CD8-positive, alpha-beta memory T cell (primary cell): ENCODE measurements at regions not wholly inside any gene's neighbourhood (a gene's known extent, or its start where the extent isn't known, plus 50 kb on each side); places are given as distances from the start of the nearest gene placed in this dataset.

Experiments
- CTCF ChIA-PET: fragments of 350-600 bp; sonication (Branson Sonifier 250); formaldehyde crosslinking; loops from one replicate; lab custom pipeline; 2021; ENCODE audit warnings: antibody characterized with exemption; lab: Charles Lee
- POLR2A ChIA-PET: fragments of 350-600 bp; sonication (Branson Sonifier 250); formaldehyde crosslinking; loops from one replicate; lab custom pipeline; 2021; ENCODE audit warnings: antibody characterized with exemption; lab: Charles Lee
- DNase-seq, 5 donors: peaks; one replicate each; pipeline versions ENCODE4 v3.0.0 to v3.0.0-alpha.2; 2020 to 2022; ENCODE audit warnings: mixed read lengths in 1 of 5
- H3K27ac ChIP-seq: one replicate; pipeline ENCODE4 v1.7.0; 2013; ENCODE audit warnings: low read depth, mild to moderate bottlenecking, low read length, moderate library complexity
- H3K27me3 ChIP-seq: 2 replicates; pipeline ENCODE4 v1.7.0; 2013; ENCODE audit warnings: low read length, mild to moderate bottlenecking; ENCODE audit not compliant: insufficient read depth, poor library complexity, severe bottlenecking
- H3K36me3 ChIP-seq: 2 replicates; pipeline ENCODE4 v1.7.0; 2013; ENCODE audit warnings: mild to moderate bottlenecking, low read length, moderate library complexity; ENCODE audit not compliant: insufficient read depth
- H3K4me1 ChIP-seq: 2 replicates; pipeline ENCODE4 v1.7.0; 2013; ENCODE audit warnings: mild to moderate bottlenecking, low read length, moderate library complexity; ENCODE audit not compliant: insufficient read depth
- H3K4me3 ChIP-seq: 2 replicates; pipeline ENCODE4 v1.7.0; 2013; ENCODE audit warnings: mild to moderate bottlenecking, low read length
- H3K9me3 ChIP-seq: 2 replicates; pipeline ENCODE4 v1.7.0; 2013; ENCODE audit warnings: mild to moderate bottlenecking, low read length
- H3K27ac Mint-ChIP-seq, 8 donors: one replicate each; pipeline ENCODE4 v1.8.0; 2020 to 2021; ENCODE audit warnings: mixed read lengths in 8 of 8, mild to moderate bottlenecking in 6 of 8, inconsistent platforms in 3 of 8, moderate library complexity in 3 of 8
- H3K27me3 Mint-ChIP-seq, 2 donors: one replicate each; pipeline ENCODE4 v1.8.0; 2020 to 2021; ENCODE audit warnings: mixed read lengths in 2 of 2, mild to moderate bottlenecking in 1 of 2, moderate library complexity in 1 of 2
- H3K36me3 Mint-ChIP-seq, 3 donors: one replicate each; pipeline ENCODE4 v1.8.0; 2020 to 2021; ENCODE audit warnings: mixed read lengths in 3 of 3, inconsistent platforms in 1 of 3, mild to moderate bottlenecking in 1 of 3
- H3K4me1 Mint-ChIP-seq, 3 donors: one replicate each; pipeline ENCODE4 v1.8.0; 2020 to 2021; ENCODE audit warnings: mixed read lengths in 3 of 3, inconsistent platforms in 1 of 3, mild to moderate bottlenecking in 1 of 3
- H3K4me3 Mint-ChIP-seq, 7 donors: one replicate each; pipeline ENCODE4 v1.8.0; 2020 to 2021; ENCODE audit warnings: mixed read lengths in 7 of 7, mild to moderate bottlenecking in 6 of 7, moderate library complexity in 4 of 7, inconsistent platforms in 2 of 7
- H3K9me3 Mint-ChIP-seq, 5 donors: one replicate each; pipeline ENCODE4 v1.8.0; 2020 to 2022; ENCODE audit warnings: mixed read lengths in 5 of 5, mild to moderate bottlenecking in 3 of 5, moderate library complexity in 2 of 5, inconsistent platforms in 1 of 5

DNA sequence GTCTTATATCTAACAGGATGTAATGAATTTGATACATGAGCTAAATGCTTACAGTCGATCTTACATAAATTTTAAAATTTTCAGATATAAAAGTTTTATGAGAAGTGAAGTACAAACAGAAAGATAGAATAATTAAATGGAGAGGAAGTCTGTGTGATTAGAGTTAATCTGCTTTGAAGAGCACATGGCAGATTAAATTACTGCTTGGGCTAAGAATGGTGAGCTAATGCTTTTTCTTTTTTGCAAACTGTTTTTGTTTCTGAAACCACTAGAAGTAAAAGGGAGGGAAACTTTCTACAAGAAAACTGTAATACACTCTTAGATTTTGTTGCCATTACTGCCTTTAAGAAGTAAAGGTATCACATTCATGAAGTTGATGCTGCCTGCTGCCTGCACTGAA lies 96.3 kb upstream of the SPRY2 start:
- H3K4me3 ChIP-seq = no peak overlapping the region
- H3K27ac ChIP-seq = no peak overlapping the region
- no peaks in the 10 kb centered on the region for H3K36me3 Mint-ChIP-seq
- DNase-seq = no peak
- no peaks in the 10 kb centered on the region for H3K27me3 Mint-ChIP-seq
- H3K4me1 Mint-ChIP-seq = no peaks in the 10 kb centered on the region
- no peak overlapping the region for H3K4me3 Mint-ChIP-seq
- CTCF ChIA-PET = no interaction called here
- no peaks in the 10 kb centered on the region for H3K9me3 ChIP-seq
- H3K27ac Mint-ChIP-seq = no peak overlapping the region
- H3K36me3 ChIP-seq = no peaks in the 10 kb centered on the region
- POLR2A ChIA-PET = no interaction called here
- no peaks in the 10 kb centered on the region for H3K4me1 ChIP-seq
- no peaks in the 10 kb centered on the region for H3K27me3 ChIP-seq
- no peaks in the 10 kb centered on the region for H3K9me3 Mint-ChIP-seq

DNA sequence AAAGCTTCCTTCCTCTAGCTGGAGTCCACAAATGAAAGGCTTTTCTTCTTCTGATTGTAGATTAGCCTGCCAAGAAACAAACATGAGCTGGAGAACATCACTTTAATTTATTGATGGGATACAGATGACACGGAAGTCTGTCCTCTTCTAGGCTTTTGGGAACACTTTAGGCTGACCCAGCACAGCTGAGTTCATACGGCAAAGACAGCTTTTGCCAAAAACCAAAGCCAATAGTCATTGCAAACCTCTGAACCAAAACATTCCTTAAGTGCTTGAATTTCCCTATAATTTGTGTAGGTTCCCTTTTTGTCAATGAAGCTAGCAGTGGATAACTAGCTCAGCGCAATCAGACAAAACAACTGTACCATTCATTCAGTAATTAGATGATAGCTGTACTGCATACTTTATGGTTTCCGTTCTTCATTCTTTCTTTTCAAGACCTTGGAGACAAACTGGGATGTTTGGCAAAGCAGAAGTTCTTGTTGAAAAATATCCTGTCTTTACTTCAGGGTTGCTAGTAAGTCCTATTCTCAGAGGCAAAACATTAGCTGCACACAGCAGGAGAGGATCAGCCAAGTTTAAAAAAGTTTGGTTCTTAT lies 95.7 kb upstream of the SPRY2 start:
- Histone ChIP-seq H3K9me3 (no peaks in the 10 kb centered on the region), H3K27me3 (no peaks in the 10 kb centered on the region), H3K4me1 (no peaks in the 10 kb centered on the region), H3K4me3 (no peak overlapping the region), H3K27ac (no peak overlapping the region), H3K36me3 (no peaks in the 10 kb centered on the region)
- no peaks in the 10 kb centered on the region for H3K9me3 Mint-ChIP-seq
- no peaks in the 10 kb centered on the region for H3K27me3 Mint-ChIP-seq
- no peaks in the 10 kb centered on the region for H3K36me3 Mint-ChIP-seq
- H3K4me3 Mint-ChIP-seq = no peak overlapping the region
- no peaks in the 10 kb centered on the region for H3K4me1 Mint-ChIP-seq
- ChIA-PET CTCF (no interaction called here), POLR2A (no interaction called here)
- DNase-seq = no peak
- no peak overlapping the region for H3K27ac Mint-ChIP-seq

DNA sequence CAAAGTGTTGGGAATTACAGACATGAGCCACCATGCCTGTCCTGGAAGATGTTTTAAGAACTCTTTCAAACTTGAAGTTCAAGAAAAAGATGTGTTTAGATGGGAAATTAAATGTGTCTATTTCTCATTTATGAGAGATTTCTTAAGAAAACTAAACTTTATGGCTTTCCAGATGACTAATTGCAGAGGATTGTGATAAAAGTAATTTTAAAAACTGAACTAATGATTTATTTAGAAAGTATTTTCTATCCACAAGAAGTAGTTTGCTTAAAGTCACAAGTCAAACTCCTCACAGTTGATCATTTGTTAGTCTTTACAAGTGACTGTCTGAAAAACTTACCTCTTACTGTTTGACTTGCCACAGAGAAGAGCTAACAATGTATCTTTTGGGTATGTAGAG lies 89.6 kb upstream of the SPRY2 start:
- H3K4me1 ChIP-seq = no peaks in the 10 kb centered on the region
- no peaks in the 10 kb centered on the region for H3K27me3 ChIP-seq
- no peaks in the 10 kb centered on the region for H3K36me3 Mint-ChIP-seq
- DNase-seq = no peak
- CTCF ChIA-PET = no interaction called here
- H3K27me3 Mint-ChIP-seq = no peaks in the 10 kb centered on the region
- no peak overlapping the region for H3K27ac ChIP-seq
- H3K4me3 Mint-ChIP-seq = no peak overlapping the region
- H3K4me3 ChIP-seq = no peak overlapping the region
- no peak overlapping the region for H3K27ac Mint-ChIP-seq
- no peaks in the 10 kb centered on the region for H3K9me3 Mint-ChIP-seq
- POLR2A ChIA-PET = no interaction called here
- H3K4me1 Mint-ChIP-seq = no peaks in the 10 kb centered on the region
- no peaks in the 10 kb centered on the region for H3K36me3 ChIP-seq
- no peaks in the 10 kb centered on the region for H3K9me3 ChIP-seq

DNA sequence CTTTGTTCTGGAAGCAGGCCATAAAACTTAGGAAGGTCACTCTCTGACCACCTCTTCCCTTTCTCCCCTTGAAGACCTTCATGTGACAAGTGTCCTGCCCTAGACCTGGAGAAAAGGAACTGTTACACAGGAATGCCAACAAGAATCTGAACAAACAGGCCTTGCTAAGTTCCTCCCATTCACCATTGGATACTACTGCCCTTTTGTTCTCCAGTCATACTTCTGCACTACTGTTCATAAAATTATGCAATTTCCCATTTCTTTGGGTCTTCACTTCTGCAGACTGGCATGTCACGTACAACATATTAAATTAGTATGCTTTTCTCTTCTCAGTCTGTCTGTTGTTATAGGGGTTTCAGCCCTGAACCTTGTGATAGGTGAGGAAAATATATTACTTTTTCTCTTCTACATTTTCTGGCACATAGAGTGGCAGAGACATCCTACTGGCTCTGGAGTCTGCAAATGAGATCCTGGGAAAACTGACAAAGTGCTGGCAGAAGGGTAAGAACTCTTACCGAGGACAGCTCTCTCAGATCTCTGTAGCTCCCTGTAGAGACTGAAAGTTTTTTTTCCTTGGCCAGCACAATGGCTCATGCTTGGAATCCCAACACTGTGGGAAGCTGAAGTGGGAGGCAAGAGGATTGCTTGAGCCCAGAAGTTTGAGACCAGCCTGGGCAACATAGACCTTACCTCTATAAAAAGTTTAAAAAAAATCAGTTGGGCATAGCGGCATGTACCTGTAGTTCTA lies 87.6 kb upstream of the SPRY2 start:
- ChIA-PET POLR2A (no interaction called here), CTCF (no interaction called here)
- no peaks in the 10 kb centered on the region for H3K27me3 Mint-ChIP-seq
- H3K4me3 ChIP-seq = no peak overlapping the region
- H3K9me3 Mint-ChIP-seq = peaks cover 0 to 11% (median 6%) of the 10 kb centered on the region in 5 donors
- no peaks in the 10 kb centered on the region for H3K9me3 ChIP-seq
- no peak overlapping the region for H3K27ac Mint-ChIP-seq
- H3K4me1 ChIP-seq = no peaks in the 10 kb centered on the region
- H3K4me3 Mint-ChIP-seq = no peak overlapping the region
- H3K36me3 ChIP-seq = no peaks in the 10 kb centered on the region
- no peaks in the 10 kb centered on the region for H3K4me1 Mint-ChIP-seq
- DNase-seq = no peak
- no peak overlapping the region for H3K27ac ChIP-seq
- no peaks in the 10 kb centered on the region for H3K27me3 ChIP-seq
- H3K36me3 Mint-ChIP-seq = peaks cover 0 to 16% (median 0%) of the 10 kb centered on the region in 3 donors

DNA sequence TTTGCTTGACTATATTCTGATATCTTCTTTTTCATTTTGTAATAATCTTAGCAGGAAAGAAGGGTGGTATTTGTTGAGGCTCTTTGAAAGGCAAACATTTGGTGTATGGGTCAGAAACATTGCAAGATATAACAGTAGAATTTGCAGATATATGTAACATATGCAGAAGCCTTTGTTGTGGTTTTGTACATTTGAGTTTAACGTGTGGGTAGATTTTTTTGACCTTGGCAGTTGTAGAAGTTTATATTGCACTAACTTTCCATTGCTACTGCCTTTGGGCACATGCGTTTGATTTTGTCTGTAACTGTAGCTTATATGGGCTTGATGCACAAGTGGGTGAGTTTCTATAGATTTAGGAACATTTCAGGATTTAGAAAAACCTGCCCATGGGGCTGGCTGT lies 78.5 kb upstream of the SPRY2 start:
- H3K27ac ChIP-seq = no peak overlapping the region
- ChIA-PET POLR2A (no interaction called here), CTCF (no interaction called here)
- no peaks in the 10 kb centered on the region for H3K36me3 ChIP-seq
- H3K4me3 ChIP-seq = no peak overlapping the region
- DNase-seq = no peak
- peaks cover 0 to 27% (median 0%) of the 10 kb centered on the region in 3 donors for H3K36me3 Mint-ChIP-seq
- peaks cover 5 to 9% (median 6%) of the 10 kb centered on the region in 3 donors for H3K4me1 Mint-ChIP-seq
- no peaks in the 10 kb centered on the region for H3K27me3 Mint-ChIP-seq
- no peaks in the 10 kb centered on the region for H3K4me1 ChIP-seq
- H3K9me3 Mint-ChIP-seq = peaks cover 2 to 15% (median 6%) of the 10 kb centered on the region in 5 donors
- no peaks in the 10 kb centered on the region for H3K9me3 ChIP-seq
- H3K4me3 Mint-ChIP-seq = peak overlapping the region in 2 of 7 donors; percentile 10 to 24
- H3K27me3 ChIP-seq = no peaks in the 10 kb centered on the region
- H3K27ac Mint-ChIP-seq = no peak overlapping the region

DNA sequence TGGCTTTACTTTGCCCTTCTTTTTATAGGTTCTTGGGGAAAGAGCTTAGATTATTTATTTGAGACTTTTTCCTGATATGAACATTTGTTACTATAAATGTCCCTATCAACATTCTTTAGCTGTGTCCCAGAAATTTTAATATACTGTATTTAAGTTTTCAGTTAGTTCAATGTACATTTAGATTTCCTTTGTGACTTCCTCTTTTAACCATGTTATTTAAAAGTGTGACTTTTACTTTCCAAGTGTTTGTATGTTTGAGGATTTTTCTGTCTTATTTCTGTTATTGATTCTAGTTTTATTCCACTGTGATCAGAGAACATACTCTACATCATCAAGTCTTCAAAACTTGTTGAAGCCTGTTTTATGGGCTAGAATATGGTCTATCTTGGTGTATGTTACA lies 72.7 kb upstream of the SPRY2 start:
- H3K36me3 Mint-ChIP-seq = peaks cover 0 to 9% (median 0%) of the 10 kb centered on the region in 3 donors
- H3K4me1 Mint-ChIP-seq = peaks cover 0 to 13% (median 6%) of the 10 kb centered on the region in 3 donors
- Histone ChIP-seq H3K4me3 (no peak overlapping the region), H3K27ac (no peak overlapping the region), H3K9me3 (no peaks in the 10 kb centered on the region), H3K4me1 (no peaks in the 10 kb centered on the region), H3K27me3 (no peaks in the 10 kb centered on the region), H3K36me3 (no peaks in the 10 kb centered on the region)
- no peaks in the 10 kb centered on the region for H3K27me3 Mint-ChIP-seq
- CTCF ChIA-PET = interaction anchor here (1.4 kb wide), 1 partner anchor 13 kb away, joined by 4 read pairs; no protein-coding TSS in a partner anchor
- no peak for DNase-seq
- POLR2A ChIA-PET = no interaction called here
- H3K4me3 Mint-ChIP-seq = no peak overlapping the region
- H3K9me3 Mint-ChIP-seq = peaks cover 0 to 6% (median 0%) of the 10 kb centered on the region in 5 donors
- no peak overlapping the region for H3K27ac Mint-ChIP-seq

DNA sequence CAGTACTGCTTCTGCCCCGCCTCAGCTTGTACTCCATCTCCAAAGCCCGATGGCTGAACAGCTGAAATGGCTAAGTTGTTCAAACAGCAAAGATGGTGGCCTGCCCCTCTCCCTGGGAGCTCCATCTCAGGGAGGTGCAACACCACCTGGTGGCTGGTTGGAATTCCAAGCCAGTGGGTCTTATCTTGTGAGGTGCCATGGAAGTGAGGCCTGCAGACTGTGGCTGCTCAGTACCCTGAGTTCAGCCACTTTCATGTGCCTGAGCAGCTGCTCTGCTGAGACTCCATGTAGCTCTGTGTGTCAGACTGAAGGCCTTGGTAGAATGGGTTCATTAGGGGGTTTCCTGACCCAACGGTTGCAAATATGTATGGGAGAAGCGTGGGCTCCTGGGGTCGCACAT lies 67.3 kb upstream of the SPRY2 start:
- H3K9me3 ChIP-seq = no peaks in the 10 kb centered on the region
- no peaks in the 10 kb centered on the region for H3K27me3 ChIP-seq
- DNase-seq = no peak
- ChIA-PET POLR2A (interaction anchor here (1.2 kb wide), 1 partner anchor 8 kb away, joined by 3 read pairs; no protein-coding TSS in a partner anchor), CTCF (no interaction called here)
- H3K4me3 ChIP-seq = no peak overlapping the region
- no peak overlapping the region for H3K27ac ChIP-seq
- H3K36me3 Mint-ChIP-seq = peaks cover 0 to 38% (median 0%) of the 10 kb centered on the region in 3 donors
- H3K27me3 Mint-ChIP-seq = no peaks in the 10 kb centered on the region
- peaks cover 0 to 6% (median 0%) of the 10 kb centered on the region in 3 donors for H3K4me1 Mint-ChIP-seq
- H3K9me3 Mint-ChIP-seq = peaks cover 11 to 15% (median 13%) of the 10 kb centered on the region in 5 donors
- no peak overlapping the region for H3K27ac Mint-ChIP-seq
- H3K36me3 ChIP-seq = no peaks in the 10 kb centered on the region
- no peak overlapping the region for H3K4me3 Mint-ChIP-seq
- H3K4me1 ChIP-seq = no peaks in the 10 kb centered on the region

DNA sequence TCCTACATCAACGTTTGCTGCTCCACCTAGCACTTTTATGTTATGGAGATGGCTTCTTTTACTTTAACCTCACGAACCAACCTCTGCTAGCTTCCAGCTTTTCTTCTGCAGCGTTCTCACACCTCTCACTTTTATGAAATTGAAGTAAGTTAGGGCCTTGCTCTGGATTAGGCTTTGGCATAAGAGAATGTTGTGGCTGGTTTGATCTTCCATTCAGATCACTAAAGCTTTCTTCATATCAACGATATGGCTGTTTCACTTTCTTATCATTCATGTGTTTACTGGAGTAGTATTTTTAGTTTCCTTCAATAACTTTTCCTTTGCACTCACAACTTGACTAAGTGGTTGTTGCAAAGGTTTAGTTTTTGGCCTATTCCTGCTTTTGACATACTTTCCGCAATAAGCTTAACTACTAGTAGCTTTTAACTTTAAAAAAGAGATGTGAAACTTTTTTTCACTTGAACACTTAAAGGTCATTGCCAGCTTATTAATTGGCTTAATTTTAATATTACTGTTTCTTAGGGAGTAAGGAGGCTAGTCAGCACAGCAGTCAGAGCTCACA lies 60.0 kb upstream of the SPRY2 start:
- no peak overlapping the region for H3K27ac ChIP-seq
- no peak overlapping the region for H3K4me3 ChIP-seq
- no peaks in the 10 kb centered on the region for H3K27me3 ChIP-seq
- Mint-ChIP-seq H3K9me3 (peaks cover 11 to 16% (median 13%) of the 10 kb centered on the region in 5 donors), H3K27ac (peak overlapping the region in 2 of 8 donors; percentile 23 to 55), H3K4me1 (peaks cover 32 to 45% (median 44%) of the 10 kb centered on the region in 3 donors), H3K4me3 (peak overlapping the region in 4 of 7 donors; percentile 29 to 71 (median 59)), H3K27me3 (no peaks in the 10 kb centered on the region), H3K36me3 (peaks cover 0 to 20% (median 0%) of the 10 kb centered on the region in 3 donors)
- CTCF ChIA-PET = interaction anchor here (1.4 kb wide), 1 partner anchor 12 kb away, joined by 4 read pairs; no protein-coding TSS in a partner anchor
- H3K36me3 ChIP-seq = no peaks in the 10 kb centered on the region
- H3K4me1 ChIP-seq = no peaks in the 10 kb centered on the region
- POLR2A ChIA-PET = no interaction called here
- no peaks in the 10 kb centered on the region for H3K9me3 ChIP-seq
- DNase-seq = no peak
